Esophagus muscularis mucosa (tissue), 4 donors: ENCODE measurements at regions not wholly inside any gene's neighbourhood (a gene's known extent, or its start where the extent isn't known, plus 50 kb on each side); places are given as distances from the start of the nearest gene placed in this dataset.
"Not testable (repeated sequence)": the region's sequence is repeated elsewhere in the genome, so short reads cannot be mapped to it uniquely, and the experiment has no call there.

Source experiments
- DNase-seq: peaks from one replicate; pipeline ENCODE4 v3.0.0-alpha.2; 2017; ENCODE audit errors: extremely low spot score
- H3K27ac ChIP-seq, 4 donors: fragments of 200-600 bp; sonication (generic); replicated peaks in 1 of 4; 1 replicate in 3 of 4; 2 replicates in 1 of 4; pipeline ENCODE4 v1.5.1; 2016 to 2019; ENCODE audit warnings: mild to moderate bottlenecking in 1 of 4
- H3K27me3 ChIP-seq, 4 donors: fragments of 200-600 bp; sonication (generic); one replicate each; pipeline versions ENCODE4 v1.5.1 to v1.6.0; 2016 to 2019
- H3K36me3 ChIP-seq, 4 donors: fragments of 200-600 bp; sonication (generic); one replicate each; pipeline ENCODE4 v1.5.1; 2016 to 2019
- H3K4me1 ChIP-seq, 4 donors: fragments of 200-600 bp; sonication (generic); one replicate each; pipeline ENCODE4 v1.5.1; 2016 to 2019
- H3K4me3 ChIP-seq, 4 donors: fragments of 200-600 bp; sonication (generic); 1 replicate in 2 of 4; 2 replicates in 2 of 4; pipeline ENCODE4 v1.5.1; 2016 to 2019; ENCODE audit warnings: mild to moderate bottlenecking in 4 of 4, moderate library complexity in 1 of 4
- H3K9me3 ChIP-seq, 4 donors: fragments of 200-600 bp; sonication (generic); 1 replicate in 3 of 4; 2 replicates in 1 of 4; pipeline ENCODE4 v1.5.1; 2016 to 2019
- EP300 ChIP-seq: sonication (generic); formaldehyde crosslinking; IDR thresholded peaks from one replicate; pipeline ENCODE4 v1.6.1; 2017; ENCODE audit warnings: antibody characterized with exemption
- POLR2A ChIP-seq: fragments of 450-650 bp; IDR thresholded peaks from one replicate; pipeline ENCODE4 v1.6.1; 2017; ENCODE audit warnings: antibody characterized with exemption, moderate library complexity, mild to moderate bottlenecking, low read depth
- POLR2AphosphoS5 ChIP-seq, 2 donors: sonication (generic); formaldehyde crosslinking; IDR thresholded peaks; one replicate each; pipeline ENCODE4 v1.6.1; 2017; ENCODE audit warnings: antibody characterized with exemption in 2 of 2
- WGBS: methylation state at CpG from one replicate; pipeline ENCODE4 v1.1.5; 2018; 5-methylcytosine and 5-hydroxymethylcytosine counted together
- intact Hi-C: fragments of 100-400 bp; cut with DNase I; formaldehyde crosslinking; loops from one replicate; pipeline ENCODE4 v1.15.1; 2023
- TF ChIP-seq, protein P1 (sequence below), 3 experiments: fragments of 200-600 bp in 2 of 3; fragments of 450-650 bp in 1 of 3; sonication (generic) in 2 of 3; IDR thresholded peaks; one replicate each; pipeline ENCODE4 v1.5.1; 2017 to 2019; ENCODE audit warnings: antibody characterized with exemption in 3 of 3, mild to moderate bottlenecking in 2 of 3, moderate library complexity in 1 of 3

DNA sequence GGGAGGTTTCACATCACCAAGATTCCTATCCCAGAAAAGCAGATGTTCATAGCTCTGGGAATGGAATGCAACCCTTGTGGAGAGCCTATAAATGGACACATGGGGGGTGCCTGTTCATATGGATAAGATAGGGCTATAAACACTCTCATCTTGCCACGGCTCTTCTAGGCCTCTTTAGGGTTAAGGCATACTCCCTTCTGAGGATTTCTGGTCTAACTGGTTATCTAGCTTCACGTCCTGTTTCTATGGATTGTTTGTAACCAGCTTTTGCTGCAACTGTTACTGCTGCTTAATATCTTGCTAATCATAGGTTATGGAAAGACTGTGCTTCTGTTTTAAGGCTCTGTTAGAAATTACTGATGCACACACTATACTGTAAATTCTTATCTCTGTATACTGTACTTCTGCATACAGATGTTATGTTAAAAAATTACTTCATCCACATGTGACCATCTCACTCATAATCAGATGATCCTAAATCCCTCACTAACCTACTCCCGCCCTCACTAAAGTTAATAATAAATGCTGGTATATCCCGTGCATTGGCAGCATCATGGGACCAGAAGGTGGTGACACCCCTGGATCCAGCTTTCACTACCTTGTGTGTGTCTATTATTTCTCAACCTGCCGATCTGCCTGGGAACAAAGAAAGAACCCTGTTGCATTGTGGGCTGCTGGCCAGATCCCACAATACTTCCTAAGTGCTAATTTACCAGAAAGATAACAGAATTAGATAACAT, 68.7 kb downstream of the PRKAB2 start:
- peaks cover 0 to 10% (median 0%) of the 10 kb centered on the region in 4 donors for H3K27me3 ChIP-seq
- H3K36me3 ChIP-seq, H3K4me1 ChIP-seq, DNase-seq, H3K27ac ChIP-seq, H3K4me3 ChIP-seq, intact Hi-C loops, H3K9me3 ChIP-seq: not testable (repeated sequence)
- 73% methylated on average over 5 of the region's 5 CpGs for WGBS

DNA sequence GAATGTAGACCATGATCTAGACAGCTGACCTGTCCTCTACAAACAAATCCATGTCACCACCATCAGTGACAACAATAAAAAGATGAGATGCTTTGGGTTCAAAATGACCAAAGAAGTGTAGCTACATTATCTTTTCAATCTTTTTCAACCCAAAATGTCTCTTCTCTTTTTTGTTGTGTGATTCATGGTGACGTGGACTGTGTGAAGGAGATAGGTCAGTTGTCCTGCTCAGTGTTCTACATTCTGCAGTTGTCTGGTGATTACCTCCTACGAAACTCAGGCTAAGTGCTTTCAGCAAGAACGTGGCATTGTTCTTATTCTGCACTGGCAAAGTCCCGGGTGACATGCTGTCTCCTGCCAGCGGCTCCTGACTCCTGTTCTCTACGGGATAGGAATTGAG, 73.1 kb downstream of the PRKAB2 start:
- TF ChIP-seq POLR2A (no peak), POLR2AphosphoS5 (IDR thresholded peaks at IDR 0.05) (no peak), EP300 (no peak)
- TF ChIP-seq, protein P1, sequence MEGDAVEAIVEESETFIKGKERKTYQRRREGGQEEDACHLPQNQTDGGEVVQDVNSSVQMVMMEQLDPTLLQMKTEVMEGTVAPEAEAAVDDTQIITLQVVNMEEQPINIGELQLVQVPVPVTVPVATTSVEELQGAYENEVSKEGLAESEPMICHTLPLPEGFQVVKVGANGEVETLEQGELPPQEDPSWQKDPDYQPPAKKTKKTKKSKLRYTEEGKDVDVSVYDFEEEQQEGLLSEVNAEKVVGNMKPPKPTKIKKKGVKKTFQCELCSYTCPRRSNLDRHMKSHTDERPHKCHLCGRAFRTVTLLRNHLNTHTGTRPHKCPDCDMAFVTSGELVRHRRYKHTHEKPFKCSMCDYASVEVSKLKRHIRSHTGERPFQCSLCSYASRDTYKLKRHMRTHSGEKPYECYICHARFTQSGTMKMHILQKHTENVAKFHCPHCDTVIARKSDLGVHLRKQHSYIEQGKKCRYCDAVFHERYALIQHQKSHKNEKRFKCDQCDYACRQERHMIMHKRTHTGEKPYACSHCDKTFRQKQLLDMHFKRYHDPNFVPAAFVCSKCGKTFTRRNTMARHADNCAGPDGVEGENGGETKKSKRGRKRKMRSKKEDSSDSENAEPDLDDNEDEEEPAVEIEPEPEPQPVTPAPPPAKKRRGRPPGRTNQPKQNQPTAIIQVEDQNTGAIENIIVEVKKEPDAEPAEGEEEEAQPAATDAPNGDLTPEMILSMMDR (IDR thresholded peaks at IDR 0.05) = no peak
- DNase-seq = no peak
- Histone ChIP-seq H3K27me3 (peaks cover 0 to 10% (median 0%) of the 10 kb centered on the region in 4 donors), H3K4me1 (no peaks in the 10 kb centered on the region), H3K36me3 (no peaks in the 10 kb centered on the region), H3K4me3 (no peak overlapping the region), H3K27ac (no peak overlapping the region), H3K9me3 (no peaks in the 10 kb centered on the region)
- intact Hi-C loops = no loop called here
- WGBS = 77% methylated on average over 6 of the region's 6 CpGs

DNA sequence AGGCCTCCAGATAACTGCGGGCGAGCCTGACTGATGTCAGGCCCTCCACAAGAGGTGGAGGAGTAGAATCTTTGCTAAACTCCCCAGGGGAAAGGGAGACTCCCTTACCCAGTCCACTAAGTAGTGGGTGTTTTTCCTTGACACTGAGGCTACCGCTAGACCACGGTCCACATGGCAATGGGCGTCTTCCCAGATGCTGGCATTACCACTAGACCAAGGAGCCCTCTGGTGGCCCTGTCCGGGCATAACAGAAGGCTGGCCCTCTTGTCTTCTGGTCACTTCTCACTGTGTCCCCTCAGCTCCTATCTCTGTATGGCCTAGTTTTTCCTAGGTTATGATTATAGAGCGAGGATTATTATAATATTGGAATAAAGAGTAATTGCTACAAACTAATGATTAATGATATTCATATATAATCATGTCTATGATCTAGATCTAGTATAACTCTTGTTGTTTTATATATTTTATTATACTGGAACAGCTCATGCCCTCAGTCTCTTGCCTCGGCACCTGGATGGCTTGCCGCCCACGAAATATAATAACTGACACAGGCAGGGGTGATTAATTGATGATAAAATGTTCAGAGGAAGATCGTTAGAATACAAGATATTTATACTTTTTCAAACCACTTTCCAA, 73.8 kb downstream of the PRKAB2 start:
- DNase-seq, H3K4me1 ChIP-seq, H3K27me3 ChIP-seq, H3K4me3 ChIP-seq, H3K27ac ChIP-seq, H3K36me3 ChIP-seq, H3K9me3 ChIP-seq, intact Hi-C loops: not testable (repeated sequence)
- TF ChIP-seq, protein P1 (IDR thresholded peaks at IDR 0.05) = peak in 2 of 3 experiments; percentile 18 to 37
- 70% methylated on average over 11 of the region's 11 CpGs for WGBS

DNA sequence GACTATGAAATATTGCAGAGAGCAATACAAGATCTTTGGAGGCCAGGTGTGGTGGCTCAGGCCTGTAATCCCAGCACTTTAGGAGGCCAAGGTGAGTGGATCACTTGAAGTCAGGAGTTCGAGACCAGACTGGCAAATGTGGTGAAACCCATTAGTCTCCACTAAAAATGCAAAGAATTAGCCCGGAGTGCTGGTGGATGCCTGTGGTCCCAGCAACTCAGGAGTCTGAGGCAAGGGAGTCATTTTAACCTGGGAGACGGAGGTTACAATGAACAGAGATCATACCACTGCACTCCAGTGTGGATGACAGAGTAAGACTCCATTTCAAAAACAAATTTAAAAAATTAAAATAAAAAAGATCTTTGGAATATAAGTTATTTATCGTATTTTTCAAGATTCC, 76.6 kb downstream of the PRKAB2 start:
- 84% methylated on average over 4 of the region's 4 CpGs for WGBS
- H3K9me3 ChIP-seq = no peaks in the 10 kb centered on the region
- H3K27me3 ChIP-seq = peaks cover 0 to 10% (median 0%) of the 10 kb centered on the region in 4 donors
- H3K27ac ChIP-seq = no peak overlapping the region
- intact Hi-C loops = no loop called here
- no peaks in the 10 kb centered on the region for H3K4me1 ChIP-seq
- DNase-seq = no peak
- H3K4me3 ChIP-seq = no peak overlapping the region
- TF ChIP-seq EP300 (no peak), POLR2A (no peak), POLR2AphosphoS5 (IDR thresholded peaks at IDR 0.05) (no peak)
- TF ChIP-seq, protein P1 (IDR thresholded peaks at IDR 0.05) = no peak
- H3K36me3 ChIP-seq = no peaks in the 10 kb centered on the region

DNA sequence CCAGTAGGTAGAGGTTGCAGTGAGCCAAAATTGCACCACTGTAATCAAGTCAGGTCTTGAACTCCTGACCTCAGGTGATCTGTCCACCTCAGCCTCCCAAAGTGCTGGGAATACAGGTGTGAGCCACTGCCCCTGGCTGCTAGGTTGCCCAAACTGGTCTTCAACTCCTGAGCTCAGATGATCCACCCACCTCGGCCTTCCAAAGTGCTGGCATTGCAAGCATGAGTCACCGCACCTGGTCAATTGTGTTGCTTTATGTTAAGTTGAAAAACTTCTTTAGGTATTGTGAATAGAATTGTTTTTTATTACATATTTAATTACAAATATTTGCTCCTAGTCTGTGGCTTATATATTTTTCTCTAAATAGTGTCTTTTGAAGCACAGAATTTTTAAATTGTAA, 80.5 kb downstream of the PRKAB2 start:
- Histone ChIP-seq H3K27ac (no peak overlapping the region), H3K4me1 (no peaks in the 10 kb centered on the region), H3K9me3 (peaks cover 0 to 16% (median 5%) of the 10 kb centered on the region in 4 donors), H3K36me3 (no peaks in the 10 kb centered on the region), H3K27me3 (no peaks in the 10 kb centered on the region), H3K4me3 (no peak overlapping the region)
- 97% methylated on average over 2 of the region's 2 CpGs for WGBS
- TF ChIP-seq EP300 (no peak), POLR2A (no peak), POLR2AphosphoS5 (IDR thresholded peaks at IDR 0.05) (no peak)
- TF ChIP-seq, protein P1 (IDR thresholded peaks at IDR 0.05) = no peak
- intact Hi-C loops = no loop called here
- DNase-seq = no peak
